ENCODE measurements at regions not wholly inside any gene's neighbourhood (a gene's known extent, or its start where the extent isn't known, plus 50 kb on each side); places are given as distances from the start of the nearest gene placed in this dataset.

- ChIA-PET CTCF (interaction anchor here (0.8 to 1.6 kb wide), 3 partner anchors 8 to 257 kb away, joined by 3 to 7 read pairs (median 3); no protein-coding TSS in a partner anchor), POLR2A (no interaction called here)
- ATAC-seq (no peak), DNase-seq (ENCODE audit: low spot score) (no peak)
- TF ChIP-seq TEAD4 (CRISPR knock-in tag; IDR thresholded peaks at IDR 0.05) (no peak), ZNF263 (CRISPR knock-in tag; IDR thresholded peaks at IDR 0.05; ENCODE audit: low read depth) (no peak), NR3C1 (CRISPR knock-in tag; conservative IDR thresholded peaks at IDR 0.05; ENCODE audit: low read depth) (no peak), JUN (CRISPR knock-in tag; IDR thresholded peaks at IDR 0.05) (no peak)
- Mint-ChIP-seq H3K36me3 (no peaks in the 10 kb centered on the region), H3K9me3 (peaks cover 14% of the 10 kb centered on the region), H3K4me1 (no peaks in the 10 kb centered on the region), H3K4me3 (no peak overlapping the region), H3K27ac (no peak overlapping the region), H3K27me3 (ENCODE audit: low read depth) (no peaks in the 10 kb centered on the region; the same call in 1 of the 2 replicates)
These were observed 107.8 kb upstream of the OXGR1 start for GRCh38 chr13:97101912-97102708.

GRCh38 chr13:97106323-97106722 is 112.0 kb upstream of the OXGR1 start:
- peaks cover 12% of the 10 kb centered on the region for H3K4me1 Mint-ChIP-seq
- ChIA-PET POLR2A (no interaction called here), CTCF (no interaction called here)
- peaks cover 21% of the 10 kb centered on the region for H3K27me3 Mint-ChIP-seq (ENCODE audit: low read depth)
- TF ChIP-seq, protein P1, sequence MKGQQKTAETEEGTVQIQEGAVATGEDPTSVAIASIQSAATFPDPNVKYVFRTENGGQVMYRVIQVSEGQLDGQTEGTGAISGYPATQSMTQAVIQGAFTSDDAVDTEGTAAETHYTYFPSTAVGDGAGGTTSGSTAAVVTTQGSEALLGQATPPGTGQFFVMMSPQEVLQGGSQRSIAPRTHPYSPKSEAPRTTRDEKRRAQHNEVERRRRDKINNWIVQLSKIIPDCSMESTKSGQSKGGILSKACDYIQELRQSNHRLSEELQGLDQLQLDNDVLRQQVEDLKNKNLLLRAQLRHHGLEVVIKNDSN (CRISPR knock-in tag; IDR thresholded peaks at IDR 0.05) = no peak
- TF ChIP-seq, protein P2, sequence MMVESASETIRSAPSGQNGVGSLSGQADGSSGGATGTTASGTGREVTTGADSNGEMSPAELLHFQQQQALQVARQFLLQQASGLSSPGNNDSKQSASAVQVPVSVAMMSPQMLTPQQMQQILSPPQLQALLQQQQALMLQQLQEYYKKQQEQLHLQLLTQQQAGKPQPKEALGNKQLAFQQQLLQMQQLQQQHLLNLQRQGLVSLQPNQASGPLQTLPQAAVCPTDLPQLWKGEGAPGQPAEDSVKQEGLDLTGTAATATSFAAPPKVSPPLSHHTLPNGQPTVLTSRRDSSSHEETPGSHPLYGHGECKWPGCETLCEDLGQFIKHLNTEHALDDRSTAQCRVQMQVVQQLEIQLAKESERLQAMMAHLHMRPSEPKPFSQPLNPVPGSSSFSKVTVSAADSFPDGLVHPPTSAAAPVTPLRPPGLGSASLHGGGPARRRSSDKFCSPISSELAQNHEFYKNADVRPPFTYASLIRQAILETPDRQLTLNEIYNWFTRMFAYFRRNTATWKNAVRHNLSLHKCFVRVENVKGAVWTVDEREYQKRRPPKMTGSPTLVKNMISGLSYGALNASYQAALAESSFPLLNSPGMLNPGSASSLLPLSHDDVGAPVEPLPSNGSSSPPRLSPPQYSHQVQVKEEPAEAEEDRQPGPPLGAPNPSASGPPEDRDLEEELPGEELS (CRISPR knock-in tag; IDR thresholded peaks at IDR 0.05) = no peak
- TF ChIP-seq RORB (CRISPR knock-in tag; IDR thresholded peaks at IDR 0.05) = no peak
- DNase-seq (ENCODE audit: low spot score) (no peak), ATAC-seq (no peak)
- no peak overlapping the region for H3K4me3 Mint-ChIP-seq
- H3K9me3 Mint-ChIP-seq = peaks cover 14% of the 10 kb centered on the region
- H3K36me3 Mint-ChIP-seq = no peaks in the 10 kb centered on the region
- no peak overlapping the region for H3K27ac Mint-ChIP-seq

GRCh38 chr13:97107815-97108529 is 113.7 kb upstream of the OXGR1 start:
- Mint-ChIP-seq H3K4me1 (peaks cover 12% of the 10 kb centered on the region), H3K4me3 (no peak overlapping the region), H3K27me3 (ENCODE audit: low read depth) (peaks cover 24% of the 10 kb centered on the region), H3K36me3 (no peaks in the 10 kb centered on the region), H3K27ac (no peak overlapping the region), H3K9me3 (peaks cover 14% of the 10 kb centered on the region)
- ChIA-PET POLR2A (no interaction called here), CTCF (interaction anchor here (1.0 to 1.8 kb wide), 2 partner anchors 90 to 236 kb away, joined by 3 to 4 read pairs; no protein-coding TSS in a partner anchor)
- no peak for ATAC-seq
- TF ChIP-seq, protein P2 (CRISPR knock-in tag; IDR thresholded peaks at IDR 0.05) = no peak
- no peak for TF ChIP-seq ZNF263 (CRISPR knock-in tag; IDR thresholded peaks at IDR 0.05; ENCODE audit: low read depth)
- no peak for TF ChIP-seq ZNF281 (CRISPR knock-in tag; IDR thresholded peaks at IDR 0.05)
- no peak for TF ChIP-seq NFE2L1 (CRISPR knock-in tag; IDR thresholded peaks at IDR 0.05)
- TF ChIP-seq CTCF (IDR thresholded peaks at IDR 0.05) = no peak
- TF ChIP-seq TEAD4 (CRISPR knock-in tag; IDR thresholded peaks at IDR 0.05) = no peak
- no peak for TF ChIP-seq FOXK1 (CRISPR knock-in tag; IDR thresholded peaks at IDR 0.05)
- TF ChIP-seq AFF4 (CRISPR knock-in tag; IDR thresholded peaks at IDR 0.05; ENCODE audit: borderline replicate concordance) = no peak
- no peak for DNase-seq (ENCODE audit: low spot score)

Data from WTC11 (cell line).